OCI-LY1 (cell line): ENCODE measurements at regions not wholly inside any gene's neighbourhood (a gene's known extent, or its start where the extent isn't known, plus 50 kb on each side); places are given as distances from the start of the nearest gene placed in this dataset.

Experiments
- CTCF ChIP-seq: fragments of 200-600 bp; sonication (generic), shearing (Covaris generic); IDR thresholded peaks from 2 replicates; pipeline ENCODE4 v1.5.1; 2017; ENCODE audit warnings: mild to moderate bottlenecking, antibody characterized with exemption, low read length, moderate library complexity, mixed read lengths
- EZH2 ChIP-seq: fragments of 200-600 bp; sonication (generic), shearing (Covaris generic); IDR thresholded peaks from 2 replicates; pipeline ENCODE4 v1.8.0; 2017; ENCODE audit warnings: borderline replicate concordance, mixed run types, mild to moderate bottlenecking, antibody characterized with exemption, low read length, moderate library complexity, mixed read lengths

- TF ChIP-seq CTCF, result no peak
- TF ChIP-seq EZH2, result no peak
Observed at GRCh38 chr7:88610942-88611341, 148.6 kb upstream of the ZNF804B start.
